ENCODE measurements at regions not wholly inside any gene's neighbourhood (a gene's known extent, or its start where the extent isn't known, plus 50 kb on each side); places are given as distances from the start of the nearest gene placed in this dataset.
A peak's percentile ranks its signal among the peaks of the same experiment; 100 is the strongest.
"Not testable (repeated sequence)": the region's sequence is repeated elsewhere in the genome, so short reads cannot be mapped to it uniquely, and the experiment has no call there.

GRCh38 chr5:166127766-166128570 lies 2163.5 kb upstream of the WWC1 start:
- H3K27ac Mint-ChIP-seq, result no peak overlapping the region
- no peak overlapping the region for H3K4me3 Mint-ChIP-seq

GRCh38 chr5:166145107-166145506 lies 2146.3 kb upstream of the WWC1 start:
- H3K4me1 Mint-ChIP-seq; H3K36me3 Mint-ChIP-seq; ATAC-seq; DNase-seq (ENCODE audit: low spot score in 2 of 2); H3K27ac Mint-ChIP-seq; H3K4me3 Mint-ChIP-seq: not testable (repeated sequence)
- peaks cover 14% of the 10 kb centered on the region for H3K9me3 Mint-ChIP-seq

More at GRCh38 chr5:166127766-166128570, 2163.5 kb upstream of the WWC1 start:
- Mint-ChIP-seq H3K4me1 (no peaks in the 10 kb centered on the region), H3K36me3 (no peaks in the 10 kb centered on the region), H3K9me3 (peaks cover 8% of the 10 kb centered on the region)
- no peak for DNase-seq (ENCODE audit: low spot score in 2 of 2)
- ATAC-seq, result peak; percentile 35

DNA sequence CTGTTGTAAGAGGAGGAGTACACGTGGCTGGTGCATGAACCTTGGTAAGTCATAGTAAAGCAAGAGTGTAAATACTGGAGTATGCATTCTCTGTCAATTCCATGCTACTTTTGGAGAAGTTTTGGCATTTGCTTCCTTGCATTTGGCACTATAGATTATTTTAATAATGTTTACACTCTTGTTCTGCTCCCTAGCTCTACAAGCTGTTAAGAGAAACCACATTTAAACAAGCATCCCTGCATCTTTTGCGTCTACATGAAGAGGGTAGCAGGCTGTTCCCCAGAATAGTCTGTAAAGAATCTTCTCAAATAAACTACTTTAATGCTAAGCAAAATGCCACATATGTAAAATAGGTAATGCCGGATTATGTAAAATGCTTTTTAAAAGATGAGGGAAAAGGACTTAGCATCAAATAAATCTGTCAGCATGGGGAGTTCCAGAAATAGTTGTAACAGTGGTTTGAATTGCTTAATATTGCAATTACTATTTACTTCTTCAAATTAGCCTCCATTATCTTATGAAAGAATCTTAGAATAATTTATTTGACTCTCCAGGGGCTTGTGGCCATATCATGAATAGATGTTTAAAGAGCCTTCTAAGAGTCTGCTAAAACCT lies 2127.3 kb upstream of the WWC1 start:
- no peaks in the 10 kb centered on the region for H3K4me1 Mint-ChIP-seq
- ATAC-seq, result no peak
- no peak overlapping the region for H3K4me3 Mint-ChIP-seq
- no peak for DNase-seq (ENCODE audit: low spot score in 2 of 2)
- no peak overlapping the region for H3K27ac Mint-ChIP-seq
- H3K9me3 Mint-ChIP-seq, result peaks cover 5% of the 10 kb centered on the region
- H3K36me3 Mint-ChIP-seq, result no peaks in the 10 kb centered on the region

DNA sequence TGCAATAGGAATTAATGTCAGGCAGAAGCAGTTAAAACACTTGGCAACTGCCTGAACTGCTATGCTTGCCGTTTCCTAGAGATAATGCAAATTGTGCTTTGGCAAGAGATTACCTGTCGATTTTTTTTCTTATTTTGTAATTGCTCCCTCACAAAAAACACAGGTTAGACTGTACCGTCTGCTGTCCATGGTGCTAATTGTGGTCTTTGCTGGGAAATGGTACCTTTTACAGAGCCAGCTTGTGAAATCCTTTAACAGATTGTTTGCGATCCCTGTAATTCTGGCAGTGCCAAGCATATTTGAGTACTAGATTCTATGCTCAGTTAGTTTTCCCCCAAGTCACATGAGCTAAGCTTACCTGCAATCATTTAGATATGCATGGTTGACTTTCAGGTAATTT lies 2125.8 kb upstream of the WWC1 start:
- ATAC-seq (no peak), DNase-seq (ENCODE audit: low spot score in 2 of 2) (no peak)
- Mint-ChIP-seq H3K27ac (no peak overlapping the region), H3K4me3 (no peak overlapping the region), H3K36me3 (no peaks in the 10 kb centered on the region), H3K4me1 (no peaks in the 10 kb centered on the region), H3K9me3 (peaks cover 3% of the 10 kb centered on the region)

DNA sequence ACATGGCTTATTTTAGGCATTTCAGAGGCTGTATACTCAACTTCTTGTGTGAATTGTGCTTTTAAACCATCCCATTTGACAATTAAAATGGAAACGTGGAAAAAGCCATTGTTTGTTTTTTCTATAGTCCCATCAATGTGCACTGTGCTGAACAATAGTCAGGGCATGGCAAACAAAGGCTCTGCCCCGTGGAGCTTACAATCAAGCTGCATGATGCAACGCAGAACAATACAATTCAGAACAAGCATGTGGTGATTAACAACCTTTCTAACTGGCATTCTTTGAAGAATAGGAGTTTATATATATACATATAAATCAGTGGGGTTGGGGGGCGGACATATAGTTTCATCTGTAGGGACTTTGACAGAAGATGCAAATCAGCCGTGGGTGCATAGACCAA lies 2125.4 kb upstream of the WWC1 start:
- no peaks in the 10 kb centered on the region for H3K36me3 Mint-ChIP-seq
- H3K4me3 Mint-ChIP-seq, result no peak overlapping the region
- H3K9me3 Mint-ChIP-seq, result peaks cover 4% of the 10 kb centered on the region
- ATAC-seq (no peak), DNase-seq (ENCODE audit: low spot score in 2 of 2) (no peak)
- no peaks in the 10 kb centered on the region for H3K4me1 Mint-ChIP-seq
- H3K27ac Mint-ChIP-seq, result no peak overlapping the region

GRCh38 chr5:166172597-166172996 lies 2118.8 kb upstream of the WWC1 start:
- no peak for ATAC-seq
- no peak overlapping the region for H3K4me3 Mint-ChIP-seq
- H3K4me1 Mint-ChIP-seq, result no peaks in the 10 kb centered on the region

DNA sequence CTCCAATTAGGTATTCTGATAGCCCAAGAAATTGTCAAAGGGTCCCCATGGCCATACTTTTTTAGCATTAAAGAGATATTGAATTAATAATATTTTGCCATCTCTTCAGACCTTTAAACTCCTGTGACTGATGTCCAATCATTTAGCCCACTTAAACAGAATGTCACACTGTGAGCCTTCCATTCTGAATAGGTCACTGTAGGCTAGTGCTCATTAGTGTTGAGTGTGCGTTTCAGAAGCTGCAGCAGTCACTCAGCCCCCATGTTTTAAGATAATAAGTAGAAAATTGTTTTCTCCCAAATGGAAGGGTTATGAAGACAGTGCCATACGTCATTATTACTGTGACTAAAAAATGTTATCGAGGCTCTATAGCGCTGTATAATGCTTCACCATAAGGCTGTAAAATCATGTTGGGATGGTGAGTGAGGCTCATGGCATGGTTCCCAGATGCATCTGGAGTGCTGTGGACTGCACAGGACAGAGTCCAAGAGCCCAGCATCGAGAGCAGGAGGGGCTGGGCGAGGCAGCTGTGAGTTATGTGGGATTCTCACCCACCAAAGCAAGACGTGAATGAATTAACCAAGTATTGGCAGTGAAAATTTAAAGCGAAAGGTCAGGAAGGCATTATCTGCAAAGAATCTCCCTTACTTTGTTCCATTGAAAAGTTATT lies 2112.9 kb upstream of the WWC1 start:
- ATAC-seq, result no peak
- Mint-ChIP-seq H3K9me3 (peaks cover 25% of the 10 kb centered on the region), H3K36me3 (no peaks in the 10 kb centered on the region)

More at GRCh38 chr5:166172597-166172996, 2118.8 kb upstream of the WWC1 start:
- Mint-ChIP-seq H3K9me3 (peaks cover 15% of the 10 kb centered on the region), H3K36me3 (no peaks in the 10 kb centered on the region), H3K27ac (no peak overlapping the region)
- DNase-seq (ENCODE audit: low spot score in 2 of 2), result no peak

DNA sequence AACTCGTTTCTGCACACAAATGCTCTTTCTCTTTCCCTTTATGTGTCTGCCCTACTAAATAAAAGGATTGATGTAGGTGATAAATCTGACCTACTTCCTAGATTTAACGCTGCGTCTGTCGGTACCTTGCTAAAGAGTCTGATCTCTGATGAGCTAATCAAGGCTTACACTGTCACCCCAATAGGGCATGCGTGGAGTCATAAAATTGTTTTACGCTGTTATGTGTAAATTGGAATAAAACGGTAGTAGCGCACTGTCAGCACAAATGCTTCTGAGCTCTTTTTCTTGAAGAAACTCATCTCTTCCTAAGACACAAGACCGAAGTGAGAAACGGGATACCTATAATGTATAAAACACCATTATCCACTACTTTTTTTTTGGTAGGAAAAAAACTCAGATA lies 2106.3 kb upstream of the WWC1 start:
- Mint-ChIP-seq H3K4me3 (no peak overlapping the region), H3K9me3 (peaks cover 18% of the 10 kb centered on the region), H3K27ac (no peak overlapping the region), H3K4me1 (no peaks in the 10 kb centered on the region), H3K36me3 (no peaks in the 10 kb centered on the region)
- no peak for ATAC-seq
- DNase-seq (ENCODE audit: low spot score in 2 of 2), result no peak

More for the DNA sequence above, 2112.9 kb upstream of the WWC1 start:
- Mint-ChIP-seq H3K27ac (no peak overlapping the region), H3K4me1 (no peaks in the 10 kb centered on the region), H3K4me3 (no peak overlapping the region)
- no peak for DNase-seq (ENCODE audit: low spot score in 2 of 2)

- no peaks in the 10 kb centered on the region for H3K36me3 Mint-ChIP-seq
- ATAC-seq (no peak), DNase-seq (ENCODE audit: low spot score in 2 of 2) (no peak)
- no peak overlapping the region for H3K4me3 Mint-ChIP-seq
- no peak overlapping the region for H3K27ac Mint-ChIP-seq
- H3K9me3 Mint-ChIP-seq, result peaks cover 12% of the 10 kb centered on the region
- H3K4me1 Mint-ChIP-seq, result no peaks in the 10 kb centered on the region
Observed at GRCh38 chr5:166188501-166189325, 2102.7 kb upstream of the WWC1 start.

DNA sequence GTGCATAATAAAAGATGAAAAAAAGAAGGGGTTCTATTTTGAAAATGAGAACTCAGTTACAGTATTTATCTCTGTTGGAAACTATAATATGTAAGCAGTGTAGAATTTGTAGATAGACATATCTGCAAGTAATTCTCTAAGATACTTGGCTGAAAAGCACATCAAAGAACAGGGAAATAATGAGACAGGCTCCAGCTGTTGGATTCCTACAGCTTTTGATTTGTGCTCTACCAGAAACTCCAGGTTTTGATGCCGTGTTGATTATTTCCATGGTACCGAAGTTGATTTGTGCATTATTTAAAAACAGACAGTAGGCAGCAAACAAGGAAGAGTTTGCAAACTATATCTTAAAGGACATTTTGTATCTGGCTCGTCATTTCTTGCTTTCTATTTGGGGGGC lies 2098.7 kb upstream of the WWC1 start:
- Mint-ChIP-seq H3K36me3 (no peaks in the 10 kb centered on the region), H3K27ac (no peak overlapping the region), H3K9me3 (peaks cover 17% of the 10 kb centered on the region), H3K4me3 (no peak overlapping the region), H3K4me1 (no peaks in the 10 kb centered on the region)
- no peak for DNase-seq (ENCODE audit: low spot score in 2 of 2)
- no peak for ATAC-seq

GRCh38 chr5:166195981-166196380 lies 2095.5 kb upstream of the WWC1 start:
- DNase-seq (ENCODE audit: low spot score in 2 of 2), result no peak
- Mint-ChIP-seq H3K9me3 (peaks cover 6% of the 10 kb centered on the region), H3K4me1 (no peaks in the 10 kb centered on the region), H3K27ac (no peak overlapping the region), H3K36me3 (no peaks in the 10 kb centered on the region), H3K4me3 (no peak overlapping the region)
- no peak for ATAC-seq

DNA sequence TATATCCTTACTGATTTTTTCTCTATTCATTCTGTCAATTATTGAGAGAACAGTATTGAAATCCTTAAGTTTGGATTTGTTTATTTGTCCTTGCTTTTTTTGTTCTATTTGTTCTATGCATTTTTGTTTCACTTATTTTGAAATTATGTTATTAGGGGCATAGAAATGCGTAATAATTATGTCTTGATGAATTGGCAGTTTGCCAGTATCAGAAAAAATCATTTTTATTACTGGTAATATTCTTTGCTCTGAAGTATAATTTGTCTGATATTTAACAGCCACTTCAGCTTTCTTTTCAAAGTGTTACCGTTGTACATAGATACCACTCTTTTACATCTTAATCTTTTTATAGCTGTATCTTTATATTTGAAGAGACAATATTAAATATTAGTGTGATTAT lies 2090.9 kb upstream of the WWC1 start:
- ATAC-seq, result no peak
- Mint-ChIP-seq H3K36me3 (no peaks in the 10 kb centered on the region), H3K4me3 (no peak overlapping the region), H3K9me3 (peaks cover 9% of the 10 kb centered on the region), H3K4me1 (no peaks in the 10 kb centered on the region), H3K27ac (no peak overlapping the region)
- DNase-seq (ENCODE audit: low spot score in 2 of 2), result no peak

DNA sequence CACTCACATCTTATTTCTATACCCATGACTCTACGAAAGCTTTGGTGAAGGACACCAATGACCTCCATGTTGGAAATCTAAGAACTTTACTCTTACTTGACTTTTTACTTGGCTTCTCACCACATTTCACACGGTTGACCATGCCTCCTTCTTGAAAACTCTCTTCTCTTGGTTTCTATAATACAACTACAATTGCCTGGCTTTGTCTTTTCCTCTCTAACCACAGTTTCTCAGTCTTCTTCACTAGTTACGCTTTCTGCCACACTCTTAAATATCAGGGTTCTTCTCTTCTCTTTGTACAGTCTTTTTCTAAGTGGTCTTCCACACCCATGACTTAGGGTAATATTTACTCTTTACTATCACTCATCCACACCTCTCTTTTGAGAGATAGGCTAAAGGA lies 2079.8 kb upstream of the WWC1 start:
- H3K4me1 Mint-ChIP-seq, result no peaks in the 10 kb centered on the region
- DNase-seq (ENCODE audit: low spot score in 2 of 2), result no peak
- no peaks in the 10 kb centered on the region for H3K36me3 Mint-ChIP-seq
- H3K27ac Mint-ChIP-seq, result no peak overlapping the region
- peaks cover 13% of the 10 kb centered on the region for H3K9me3 Mint-ChIP-seq
- no peak for ATAC-seq
- no peak overlapping the region for H3K4me3 Mint-ChIP-seq

GRCh38 chr5:166236327-166236726 lies 2055.1 kb upstream of the WWC1 start:
- no peaks in the 10 kb centered on the region for H3K4me1 Mint-ChIP-seq
- no peak for DNase-seq (ENCODE audit: low spot score in 2 of 2)
- no peak overlapping the region for H3K4me3 Mint-ChIP-seq
- peaks cover 18% of the 10 kb centered on the region for H3K9me3 Mint-ChIP-seq
- no peak for ATAC-seq
- no peaks in the 10 kb centered on the region for H3K36me3 Mint-ChIP-seq
- no peak overlapping the region for H3K27ac Mint-ChIP-seq

DNA sequence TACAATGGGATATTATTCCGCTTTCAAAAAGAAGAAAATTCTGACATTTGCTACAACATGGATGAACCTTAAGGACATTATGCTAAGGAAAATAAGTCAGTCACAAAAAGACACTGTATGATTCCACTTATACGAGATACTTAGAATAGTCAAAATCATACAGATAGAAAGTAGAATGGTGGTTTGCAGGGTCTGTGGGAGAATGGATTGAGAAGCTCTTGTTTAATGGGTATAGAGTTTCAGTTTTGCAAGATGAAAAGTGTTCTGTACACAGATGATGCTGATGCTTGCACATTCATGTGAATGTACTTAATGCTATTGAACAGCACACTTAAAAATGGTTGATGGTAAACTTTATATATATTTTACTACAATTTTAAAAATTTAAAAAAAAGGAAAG lies 2050.7 kb upstream of the WWC1 start:
- ATAC-seq (no peak), DNase-seq (ENCODE audit: low spot score in 2 of 2) (no peak)
- H3K4me1 Mint-ChIP-seq, result no peaks in the 10 kb centered on the region
- H3K4me3 Mint-ChIP-seq, result no peak overlapping the region
- H3K36me3 Mint-ChIP-seq, result no peaks in the 10 kb centered on the region
- H3K9me3 Mint-ChIP-seq, result peaks cover 17% of the 10 kb centered on the region
- H3K27ac Mint-ChIP-seq, result no peak overlapping the region
